ENCODE measurements at regions not wholly inside any gene's neighbourhood (a gene's known extent, or its start where the extent isn't known, plus 50 kb on each side); places are given as distances from the start of the nearest gene placed in this dataset.
A peak's percentile ranks its signal among the peaks of the same experiment; 100 is the strongest.

GRCh38 chr6:164370773-164371172, 938.6 kb downstream of the C6orf118 start (continued):
- TF ChIP-seq DMBX1 (CRISPR knock-in tag; IDR thresholded peaks at IDR 0.05; ENCODE audit: borderline replicate concordance), result no peak
- TF ChIP-seq ZNF140 (CRISPR knock-in tag; IDR thresholded peaks at IDR 0.05), result no peak
- no peak for TF ChIP-seq KDM2B (CRISPR knock-in tag; IDR thresholded peaks at IDR 0.05)
- TF ChIP-seq TAF7 (tag; IDR thresholded peaks at IDR 0.05), result no peak
- TF ChIP-seq ZNF589 (CRISPR knock-in tag; IDR thresholded peaks at IDR 0.05; ENCODE audit: low read depth), result no peak
- TF ChIP-seq RFX1 (IDR thresholded peaks at IDR 0.05), result no peak
- no peak for TF ChIP-seq GATAD2B (IDR thresholded peaks at IDR 0.05; ENCODE audit: borderline replicate concordance)
- no peak for TF ChIP-seq XRCC5 (IDR thresholded peaks at IDR 0.05; ENCODE audit: low read depth, low read length)
- peak; percentile 10; the same call in 1 of the 2 replicates for TF ChIP-seq EP300 (IDR thresholded peaks at IDR 0.05; ENCODE audit: low read length)
- no peak for TF ChIP-seq NR2C1 (IDR thresholded peaks at IDR 0.05)
- TF ChIP-seq NR2C1 (tag; IDR thresholded peaks at IDR 0.05), result peak; percentile 47; the same call in 1 of the 2 replicates
- TF ChIP-seq TCF15 (CRISPR knock-in tag; IDR thresholded peaks at IDR 0.05), result no peak
- no peak for TF ChIP-seq USF1 (CRISPR knock-in tag; IDR thresholded peaks at IDR 0.05)
- no peak for TF ChIP-seq DIDO1 (tag; IDR thresholded peaks at IDR 0.05; ENCODE audit: low read depth)
- no peak for TF ChIP-seq ZKSCAN8 (CRISPR knock-in tag; IDR thresholded peaks at IDR 0.05)
- TF ChIP-seq RFX7 (CRISPR knock-in tag; IDR thresholded peaks at IDR 0.05), result no peak
- TF ChIP-seq CBFA2T3 (IDR thresholded peaks at IDR 0.05), result peak; percentile 53
- TF ChIP-seq PURB (CRISPR knock-in tag; IDR thresholded peaks at IDR 0.05; ENCODE audit: low read depth), result no peak
- TF ChIP-seq GATA2 (CRISPR knock-in tag; IDR thresholded peaks at IDR 0.05), result no peak
- no peak for TF ChIP-seq HOMEZ (CRISPR knock-in tag; IDR thresholded peaks at IDR 0.05)
- no peak for TF ChIP-seq MAFK (IDR thresholded peaks at IDR 0.05; ENCODE audit: low read length)
- peak; percentile 45; the same call in 1 of the 2 replicates for TF ChIP-seq VEZF1 (CRISPR knock-in tag; IDR thresholded peaks at IDR 0.05)
- TF ChIP-seq MIER1 (IDR thresholded peaks at IDR 0.05; ENCODE audit: low read depth), result no peak
- TF ChIP-seq HNRNPH1 (optimal IDR thresholded peaks at IDR 0.05; ENCODE audit: low read depth, low read length), result no peak
- no peak for TF ChIP-seq HDAC3 (IDR thresholded peaks at IDR 0.05; ENCODE audit: borderline replicate concordance, partially characterized antibody)
- TF ChIP-seq HMBOX1 (IDR thresholded peaks at IDR 0.05), result no peak
- peak in 1 of 2 experiments; percentile 41; a peak in 1 of 4 replicates for TF ChIP-seq MAZ (CRISPR knock-in tag; conservative IDR thresholded peaks at IDR 0.05 in 1 of 2, IDR thresholded peaks at IDR 0.05 in 1 of 2)
- TF ChIP-seq ARID1B (IDR thresholded peaks at IDR 0.05), result peak; percentile 53

Measured in K562 (cell line).